Adipocyte (in vitro differentiated cells): ENCODE measurements at regions not wholly inside any gene's neighbourhood (a gene's known extent, or its start where the extent isn't known, plus 50 kb on each side); places are given as distances from the start of the nearest gene placed in this dataset.
"Not testable (repeated sequence)": the region's sequence is repeated elsewhere in the genome, so short reads cannot be mapped to it uniquely, and the experiment has no call there.

Experiments
- DNase-seq: peaks from one replicate; pipeline ENCODE4 v3.0.0-alpha.2; 2015; ENCODE audit warnings: low read depth
- H3K27me3 ChIP-seq: replicated peaks from 2 replicates; pipeline ENCODE4 v1.7.0; 2013; ENCODE audit warnings: mild to moderate bottlenecking, low read length, moderate library complexity; ENCODE audit not compliant: control insufficient read depth, insufficient read depth
- H3K36me3 ChIP-seq: 2 replicates; pipeline ENCODE4 v1.7.0; 2013; ENCODE audit warnings: low read length, mild to moderate bottlenecking, moderate library complexity; ENCODE audit not compliant: control insufficient read depth, insufficient read depth, severe bottlenecking
- H3K4me1 ChIP-seq: 2 replicates; pipeline ENCODE4 v1.7.0; 2013; ENCODE audit warnings: mild to moderate bottlenecking, low read length, moderate library complexity; ENCODE audit not compliant: control insufficient read depth, insufficient read depth
- H3K4me3 ChIP-seq: 2 replicates; pipeline ENCODE4 v1.7.0; 2013; ENCODE audit warnings: mild to moderate bottlenecking, low read length, moderate library complexity
- H3K9ac ChIP-seq: 2 replicates; pipeline ENCODE4 v1.7.0; 2013; ENCODE audit warnings: mild to moderate bottlenecking, low read length, moderate library complexity
- H3K9me3 ChIP-seq: 2 replicates; pipeline ENCODE4 v1.7.0; 2013; ENCODE audit warnings: mild to moderate bottlenecking, low read length, moderate library complexity; ENCODE audit not compliant: control insufficient read depth

DNA sequence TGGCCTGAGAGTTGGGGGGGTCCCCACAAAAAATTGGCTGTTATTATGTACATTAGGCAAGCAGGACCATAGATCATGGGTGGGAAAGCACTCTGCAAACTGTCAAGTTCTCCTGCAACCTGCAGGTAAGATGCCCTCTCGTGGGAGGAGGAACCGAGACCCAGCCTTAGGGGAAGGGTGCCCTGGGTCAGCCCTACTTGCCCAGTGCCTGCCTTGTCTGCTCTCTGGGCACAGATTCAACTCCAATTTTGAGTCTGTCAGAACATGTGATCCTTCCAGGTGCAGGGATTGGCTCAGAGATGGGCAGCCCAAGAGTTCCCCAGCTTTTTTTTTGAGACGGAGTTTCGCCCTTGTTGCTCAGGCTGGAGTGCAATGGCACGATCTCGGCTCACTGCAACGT is 99.2 kb downstream of the PLXNA1 start:
- H3K9ac ChIP-seq: no peak overlapping the region
- H3K9me3 ChIP-seq: peaks cover 3% of the 10 kb centered on the region
- no peak overlapping the region for H3K4me3 ChIP-seq
- H3K4me1 ChIP-seq: no peaks in the 10 kb centered on the region
- H3K27me3 ChIP-seq: peaks cover 15% of the 10 kb centered on the region
- H3K36me3 ChIP-seq: no peaks in the 10 kb centered on the region
- DNase-seq: no peak

DNA sequence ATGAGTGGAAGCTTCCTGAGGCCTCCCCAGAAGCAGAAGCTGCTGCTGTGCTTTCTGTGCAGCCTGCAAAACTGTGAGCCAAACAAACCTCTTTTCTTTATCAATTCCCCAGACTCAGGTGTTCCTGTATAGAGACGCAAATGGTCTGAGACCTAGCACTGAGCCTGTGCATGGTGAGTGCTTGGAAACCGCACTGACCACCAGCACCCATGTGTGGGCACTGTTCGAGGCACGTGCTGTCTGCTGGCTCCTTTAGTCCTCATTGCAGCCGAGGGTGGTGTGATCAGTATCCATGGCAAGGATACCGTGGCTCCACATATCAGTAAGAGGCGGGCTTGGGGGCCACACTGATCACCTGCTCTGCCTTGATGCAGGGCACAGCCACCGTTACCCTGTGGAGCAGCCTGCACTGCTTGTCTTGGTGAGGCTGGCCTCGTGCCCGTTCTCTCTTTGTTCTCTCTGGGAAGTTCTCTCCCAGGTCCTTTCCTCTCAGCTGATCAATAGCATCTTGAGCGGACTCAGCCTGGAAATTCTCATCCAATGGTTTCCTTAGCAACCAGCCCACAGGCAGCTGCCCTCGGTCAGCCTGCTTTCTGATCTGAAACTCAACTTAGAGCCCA is 101.0 kb downstream of the PLXNA1 start:
- peaks cover 3% of the 10 kb centered on the region for H3K9me3 ChIP-seq
- H3K27me3 ChIP-seq: peaks cover 19% of the 10 kb centered on the region
- no peak overlapping the region for H3K4me3 ChIP-seq
- H3K36me3 ChIP-seq: no peaks in the 10 kb centered on the region
- no peak for DNase-seq
- H3K9ac ChIP-seq: no peak overlapping the region
- H3K4me1 ChIP-seq: peaks cover under 1% of the 10 kb centered on the region

DNA sequence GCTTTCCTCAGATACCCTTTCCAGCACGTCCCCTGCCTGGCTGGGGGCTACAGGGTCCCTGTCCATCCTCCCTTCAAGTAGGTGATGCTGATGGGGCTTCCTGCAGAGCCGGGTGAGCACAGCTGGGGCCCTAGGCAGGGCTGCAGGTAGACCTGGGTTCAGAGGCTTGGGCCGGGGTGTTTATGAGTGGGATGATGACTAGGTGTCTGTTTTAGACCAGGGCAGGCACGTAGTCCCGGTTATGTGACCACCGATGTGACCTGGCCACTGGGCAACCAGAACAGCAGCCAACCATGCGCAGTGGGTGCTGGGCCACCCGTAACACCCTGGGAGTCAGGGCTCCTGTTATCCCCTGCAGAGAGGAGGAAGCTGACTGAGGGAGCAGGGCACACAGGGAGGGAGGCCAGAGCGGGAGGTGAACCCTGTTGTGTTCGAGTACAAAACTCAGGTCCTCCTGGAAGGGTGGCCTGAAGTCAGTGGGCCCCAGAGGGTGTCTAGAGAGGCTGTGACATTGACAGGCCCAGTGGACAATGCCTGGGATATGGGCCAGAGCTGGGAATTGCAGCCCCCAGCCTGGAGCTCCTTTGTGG is 101.6 kb downstream of the PLXNA1 start:
- Histone ChIP-seq H3K36me3 (no peaks in the 10 kb centered on the region), H3K4me3 (no peak overlapping the region), H3K27me3 (peaks cover 18% of the 10 kb centered on the region), H3K9me3 (peaks cover 3% of the 10 kb centered on the region), H3K9ac (no peak overlapping the region), H3K4me1 (peaks cover 6% of the 10 kb centered on the region)
- no peak for DNase-seq

DNA sequence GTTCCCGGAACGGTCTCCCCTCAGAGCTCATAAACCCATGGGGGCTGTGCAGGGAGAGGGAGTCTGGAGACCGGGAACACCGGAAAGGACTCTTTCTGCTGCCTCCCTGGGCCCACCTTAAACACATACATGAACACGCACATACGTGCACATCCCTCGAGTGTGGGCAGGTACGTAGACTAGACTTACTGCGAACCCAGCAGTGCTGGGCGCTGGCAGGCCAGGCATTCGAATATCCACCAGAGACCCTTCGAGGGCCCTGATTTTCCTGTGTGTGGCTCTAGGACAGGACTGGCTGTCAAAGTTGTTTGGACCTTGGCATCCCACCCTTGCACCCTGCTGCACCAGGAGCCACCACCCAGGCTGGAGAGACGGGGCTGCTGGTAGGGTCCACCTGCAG is 102.7 kb downstream of the PLXNA1 start:
- peaks cover 3% of the 10 kb centered on the region for H3K9me3 ChIP-seq
- peaks cover 17% of the 10 kb centered on the region for H3K4me1 ChIP-seq
- H3K9ac ChIP-seq: no peak overlapping the region
- peaks cover 14% of the 10 kb centered on the region for H3K27me3 ChIP-seq
- DNase-seq: no peak
- H3K4me3 ChIP-seq: no peak overlapping the region
- no peaks in the 10 kb centered on the region for H3K36me3 ChIP-seq

DNA sequence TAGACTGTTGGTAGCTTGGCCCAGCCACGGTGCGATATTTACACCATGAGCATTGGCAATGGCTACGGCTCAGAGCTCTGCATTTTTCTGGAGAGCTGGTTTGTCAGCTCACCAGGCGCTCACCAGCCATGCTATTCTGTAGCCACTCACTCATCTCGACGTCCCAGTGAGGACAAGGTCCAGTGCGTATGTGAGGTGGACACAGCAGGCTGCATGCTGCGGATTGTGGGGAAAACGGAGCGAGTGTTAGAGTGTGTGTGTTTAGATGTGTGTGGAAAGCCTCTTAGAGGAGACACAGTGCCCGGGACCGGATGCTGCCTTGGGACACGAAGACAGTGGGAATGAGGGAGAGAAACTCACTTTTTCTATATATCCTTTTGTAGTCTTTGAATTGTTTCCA is 103.7 kb downstream of the PLXNA1 start:
- peaks cover 24% of the 10 kb centered on the region for H3K27me3 ChIP-seq
- not testable (repeated sequence) for H3K9me3 ChIP-seq, H3K9ac ChIP-seq, H3K4me3 ChIP-seq, DNase-seq, H3K36me3 ChIP-seq
- H3K4me1 ChIP-seq: peaks cover 19% of the 10 kb centered on the region

DNA sequence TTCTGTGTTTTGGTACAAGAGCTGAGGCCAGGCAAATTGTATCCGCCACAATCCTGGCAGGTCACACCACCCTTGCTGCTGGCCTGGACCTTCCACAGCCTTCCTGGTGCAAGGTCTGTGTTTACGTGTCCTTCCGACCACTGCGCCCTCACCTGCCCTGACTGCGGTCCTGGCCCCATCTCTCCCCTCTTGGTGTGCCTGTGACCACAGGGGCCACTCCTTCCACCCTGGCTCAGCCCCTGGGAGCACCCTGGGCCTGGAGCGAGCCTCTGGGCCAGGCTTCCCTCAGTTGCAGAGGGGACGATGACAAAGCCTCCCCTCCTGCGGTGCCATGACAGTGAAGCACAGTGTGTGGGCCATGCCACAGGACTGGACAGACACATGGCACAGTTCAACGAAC is 104.5 kb downstream of the PLXNA1 start:
- Histone ChIP-seq H3K9ac (no peak overlapping the region), H3K36me3 (no peaks in the 10 kb centered on the region), H3K4me1 (peaks cover 19% of the 10 kb centered on the region), H3K27me3 (peaks cover 25% of the 10 kb centered on the region), H3K4me3 (no peak overlapping the region), H3K9me3 (peaks cover 3% of the 10 kb centered on the region)
- no peak for DNase-seq

DNA sequence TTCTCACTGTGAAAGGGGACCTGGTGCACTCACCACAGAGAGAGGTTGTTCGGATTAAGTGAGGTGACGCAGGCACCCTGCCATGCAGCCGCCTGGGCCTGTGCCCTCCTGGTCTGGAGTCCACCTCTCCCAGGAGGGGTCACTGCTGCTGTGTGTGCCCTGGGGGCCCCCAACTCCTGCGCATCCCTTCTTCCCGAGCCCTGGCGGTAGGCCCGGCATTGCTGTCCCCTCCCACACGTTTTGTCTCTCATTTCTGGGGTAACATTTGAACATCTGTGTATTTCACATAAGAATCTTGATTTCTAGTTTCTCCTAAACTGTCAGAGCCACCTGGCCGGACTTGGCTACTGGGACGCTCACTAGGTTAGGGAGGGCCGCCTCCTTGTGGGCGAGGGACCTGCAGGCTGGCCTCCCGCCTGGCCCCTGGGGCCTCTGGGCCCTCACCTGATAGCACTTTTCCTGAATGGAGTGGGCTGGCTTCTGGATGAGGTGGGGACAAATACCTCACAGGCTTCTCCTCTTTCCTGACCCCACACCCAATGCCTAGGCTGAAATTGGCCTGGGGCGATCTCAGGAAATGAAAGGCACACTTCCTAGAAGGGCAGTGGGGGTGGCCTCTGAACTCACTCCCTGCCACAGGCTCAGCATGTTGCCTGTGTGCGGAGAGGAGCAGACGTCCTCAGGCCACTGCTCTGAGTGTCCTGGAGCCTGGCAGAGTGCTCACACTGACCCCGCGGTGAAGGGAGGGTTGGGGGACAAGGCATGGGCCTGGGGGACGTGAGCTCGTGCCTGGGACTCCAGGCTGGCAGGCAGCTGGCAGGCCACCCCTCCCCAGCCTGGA is 104.2 kb upstream of the PRR23E start:
- Histone ChIP-seq H3K4me1 (peaks cover 19% of the 10 kb centered on the region), H3K4me3 (no peak overlapping the region), H3K36me3 (no peaks in the 10 kb centered on the region), H3K9ac (no peak overlapping the region), H3K27me3 (peaks cover 25% of the 10 kb centered on the region), H3K9me3 (peaks cover 3% of the 10 kb centered on the region)
- no peak for DNase-seq

DNA sequence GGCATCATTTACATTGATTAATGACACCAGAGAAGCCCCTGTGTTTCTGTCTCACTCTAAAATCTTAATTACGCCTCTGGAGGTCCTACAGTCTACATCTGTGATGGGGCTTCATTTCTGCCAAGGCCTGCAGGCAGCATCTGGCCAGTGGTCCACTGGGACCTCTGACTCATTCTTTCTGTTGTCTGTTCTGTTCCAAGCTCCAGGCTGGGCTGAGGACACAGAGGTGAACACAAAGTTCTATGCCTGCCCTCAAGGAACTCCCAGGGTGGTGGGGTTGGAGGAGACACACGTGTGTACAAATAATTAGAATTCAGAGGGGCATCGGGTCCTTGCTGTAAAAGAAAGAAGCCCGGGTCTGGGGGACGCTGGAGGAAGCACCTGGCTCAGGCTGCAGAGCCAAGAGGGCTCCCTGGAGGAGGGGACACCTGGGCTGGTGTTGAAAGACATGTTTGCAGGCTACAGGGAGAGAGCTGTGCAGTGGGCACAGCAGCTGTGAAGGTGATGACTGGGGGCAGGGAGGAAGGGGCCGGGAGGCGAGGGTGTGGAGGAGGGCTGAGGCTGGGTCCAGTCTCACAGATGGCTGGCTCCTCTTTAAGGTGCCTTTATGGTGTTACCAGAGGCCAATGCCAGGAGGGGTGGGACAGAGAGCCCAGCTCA is 103.3 kb upstream of the PRR23E start:
- Histone ChIP-seq H3K9ac (no peak overlapping the region), H3K27me3 (peaks cover 21% of the 10 kb centered on the region), H3K4me1 (peaks cover 19% of the 10 kb centered on the region), H3K36me3 (no peaks in the 10 kb centered on the region), H3K4me3 (no peak overlapping the region), H3K9me3 (peaks cover 3% of the 10 kb centered on the region)
- DNase-seq: peak; percentile 76

DNA sequence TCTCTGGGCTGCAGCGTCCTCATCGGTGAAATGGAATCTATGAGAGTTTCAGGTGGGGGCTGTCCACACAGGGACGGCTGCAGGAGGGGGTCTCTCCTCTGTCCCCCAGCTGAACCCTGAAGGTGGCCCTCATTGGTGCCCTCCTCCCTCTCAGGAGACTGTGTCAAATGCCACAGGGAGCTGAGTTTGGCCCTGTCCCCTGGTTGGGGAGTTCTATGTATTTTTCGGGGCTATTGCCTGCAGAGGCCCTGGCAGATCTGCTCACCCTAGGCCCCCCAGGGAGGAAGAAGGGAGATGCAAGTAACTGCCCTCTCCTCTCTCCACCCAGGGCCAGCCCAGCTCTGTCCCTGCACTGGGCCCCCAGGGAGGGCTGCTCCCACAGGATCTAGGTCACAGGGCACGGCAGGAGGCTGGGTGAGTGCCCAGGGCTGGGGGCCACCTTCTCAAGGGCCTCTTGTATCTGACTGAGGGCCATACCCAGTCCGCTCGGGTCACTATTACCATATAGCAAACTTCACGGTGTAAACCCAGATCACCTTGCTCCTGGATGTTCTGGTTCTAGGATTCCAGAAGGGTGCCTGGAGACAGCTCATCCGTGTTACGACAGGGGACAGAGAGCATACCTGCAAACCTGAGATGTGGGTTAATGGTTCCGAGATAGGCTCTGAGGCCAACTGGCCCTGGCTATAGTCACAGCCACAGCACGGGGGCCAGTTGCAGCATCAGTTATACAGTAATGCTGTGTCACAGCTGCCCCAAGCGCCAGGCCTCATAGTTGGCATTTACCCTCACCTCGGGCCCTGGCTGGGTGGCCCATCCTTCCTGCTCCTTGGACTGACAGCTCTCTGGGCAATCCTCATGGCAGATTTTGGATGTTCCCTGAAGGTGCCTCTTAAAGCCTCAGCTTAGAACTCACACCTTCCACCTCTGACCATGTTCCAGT is 102.4 kb upstream of the PRR23E start:
- Histone ChIP-seq H3K9ac (peak overlapping the region; percentile 8), H3K4me1 (peaks cover 19% of the 10 kb centered on the region), H3K9me3 (peaks cover 5% of the 10 kb centered on the region), H3K4me3 (no peak overlapping the region), H3K36me3 (no peaks in the 10 kb centered on the region), H3K27me3 (peaks cover 17% of the 10 kb centered on the region)
- no peak for DNase-seq

DNA sequence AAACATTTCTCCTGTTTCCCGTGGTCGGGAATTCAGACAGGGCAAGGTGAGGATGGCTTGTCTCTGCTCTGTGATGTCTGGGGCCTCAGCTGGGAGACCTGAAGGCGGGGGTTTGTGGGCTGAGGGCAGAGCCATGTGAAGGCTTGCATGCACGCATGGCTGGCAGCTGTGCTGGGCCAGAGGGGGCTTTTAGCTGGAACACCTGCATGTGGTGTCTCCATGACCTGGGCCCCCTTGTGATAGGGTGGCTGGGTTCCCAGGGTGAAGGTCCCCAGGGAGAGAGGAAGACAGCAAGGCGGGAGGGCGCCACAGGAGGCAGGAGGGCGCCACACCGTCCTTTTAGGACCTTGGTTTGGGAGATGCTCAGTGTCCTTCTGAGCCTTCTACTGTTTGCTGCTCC is 101.6 kb upstream of the PRR23E start:
- peaks cover 17% of the 10 kb centered on the region for H3K27me3 ChIP-seq
- H3K4me1 ChIP-seq: peaks cover 19% of the 10 kb centered on the region
- no peak for DNase-seq
- H3K36me3 ChIP-seq: no peaks in the 10 kb centered on the region
- no peak overlapping the region for H3K9ac ChIP-seq
- no peak overlapping the region for H3K4me3 ChIP-seq
- H3K9me3 ChIP-seq: peaks cover 10% of the 10 kb centered on the region
